Stimulated activated CD4-positive, alpha-beta T cell treated with anti-CD3 and anti-CD28 coated beads, Interleukin-4, amount 100 ng/mL, for 1 hour (primary cell): ENCODE measurements at regions not wholly inside any gene's neighbourhood (a gene's known extent, or its start where the extent isn't known, plus 50 kb on each side); places are given as distances from the start of the nearest gene placed in this dataset.
"Not testable (repeated sequence)": the region's sequence is repeated elsewhere in the genome, so short reads cannot be mapped to it uniquely, and the experiment has no call there.

Source experiments
- DNase-seq: peaks from one replicate; pipeline ENCODE4 v3.0.0-alpha.2; 2020

DNA sequence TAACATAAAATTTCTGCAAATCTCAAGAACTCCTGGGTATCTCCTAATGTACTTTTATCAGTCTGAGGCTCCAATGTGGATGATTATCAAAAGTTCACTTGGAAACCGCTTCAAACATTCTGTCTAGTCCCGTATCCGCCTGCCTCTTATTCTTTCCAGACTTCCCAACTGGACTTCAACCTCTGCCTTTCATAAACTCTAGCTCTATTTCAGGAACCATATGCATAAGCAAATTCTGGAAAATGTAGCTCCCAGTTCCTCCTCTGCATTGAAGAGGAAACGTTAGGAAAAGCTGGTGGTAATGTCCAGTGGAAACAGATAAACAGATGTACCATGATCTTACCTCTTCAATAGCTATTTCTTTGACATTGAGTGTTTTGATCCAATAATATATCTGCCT lies 285.0 kb downstream of the KCNJ2 start:
- no peak for DNase-seq

DNA sequence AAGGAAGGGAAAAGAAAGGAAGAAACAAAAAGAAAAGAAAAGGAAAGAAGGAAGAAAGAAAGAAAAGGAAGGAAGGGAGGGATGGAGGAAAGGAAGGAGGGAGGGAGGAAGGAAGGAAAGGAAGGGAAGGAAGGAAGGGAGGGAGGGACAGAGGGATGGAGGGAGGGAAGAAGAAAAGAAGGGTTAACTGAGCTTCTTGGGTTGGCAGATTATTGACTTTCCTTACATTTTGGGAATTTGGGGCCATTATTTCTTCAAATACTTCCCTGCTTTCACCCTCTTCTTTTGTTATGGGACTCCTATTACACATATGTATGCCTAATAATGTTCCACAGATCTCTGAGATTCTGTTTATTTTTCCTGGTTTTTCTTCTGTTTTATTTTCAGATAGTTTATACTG lies 285.6 kb downstream of the KCNJ2 start:
- no peak for DNase-seq

DNA sequence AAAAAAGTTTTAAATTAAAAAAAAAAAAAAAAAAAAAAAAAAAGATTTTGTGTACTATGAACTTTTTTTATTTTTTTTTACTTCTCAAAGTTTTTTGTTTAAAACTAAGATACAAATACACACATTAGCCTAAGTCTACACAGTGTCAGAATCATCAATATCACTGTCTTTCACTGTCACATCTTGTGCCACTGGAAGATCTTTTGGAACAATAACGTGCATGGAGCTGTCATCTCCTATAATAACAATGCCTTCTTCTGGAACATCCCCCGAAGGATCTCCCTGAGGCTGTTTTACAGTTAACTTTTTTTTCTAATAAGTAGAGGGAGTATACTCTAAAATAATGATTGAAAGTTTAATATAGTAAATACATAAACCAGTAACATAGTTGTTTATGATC lies 295.7 kb downstream of the KCNJ2 start:
- DNase-seq = no peak

DNA sequence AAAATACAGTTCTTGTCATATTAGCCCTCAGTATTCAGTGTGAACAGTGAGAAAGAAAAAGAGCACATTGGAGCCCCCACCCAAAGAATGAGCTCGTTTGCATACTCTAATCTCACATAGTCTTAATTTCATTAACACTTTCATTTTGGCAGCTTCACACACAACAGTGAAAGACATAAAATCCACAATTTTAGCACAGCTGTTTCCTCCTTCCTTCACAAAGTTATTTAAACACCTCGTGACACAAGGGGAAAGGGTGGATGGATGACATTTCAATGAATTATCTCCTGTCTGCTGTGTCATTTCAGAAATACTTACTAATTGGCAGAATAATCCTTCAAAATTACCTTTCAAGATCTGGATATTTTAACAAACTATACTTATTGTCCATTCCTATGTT lies 299.3 kb downstream of the KCNJ2 start:
- DNase-seq = no peak

DNA sequence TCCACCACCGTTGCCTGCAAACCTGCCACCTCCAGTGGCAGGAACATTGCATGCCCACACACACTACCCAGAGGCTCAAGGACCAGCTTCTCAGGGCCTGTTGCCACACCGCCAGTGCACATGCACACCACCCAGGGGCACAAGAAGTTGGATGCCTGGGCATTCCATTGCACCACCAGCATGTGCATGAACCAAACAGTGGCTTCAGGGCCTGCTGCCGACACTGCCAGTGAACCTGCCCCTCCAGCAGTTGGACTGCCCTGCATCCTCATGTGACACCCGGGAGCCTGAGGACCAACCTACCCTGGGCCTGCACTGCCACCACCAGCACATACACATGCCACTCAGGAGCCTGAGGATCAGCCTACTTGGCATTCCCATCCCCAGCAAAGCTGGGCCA lies 303.7 kb downstream of the KCNJ2 start:
- DNase-seq = no peak

DNA sequence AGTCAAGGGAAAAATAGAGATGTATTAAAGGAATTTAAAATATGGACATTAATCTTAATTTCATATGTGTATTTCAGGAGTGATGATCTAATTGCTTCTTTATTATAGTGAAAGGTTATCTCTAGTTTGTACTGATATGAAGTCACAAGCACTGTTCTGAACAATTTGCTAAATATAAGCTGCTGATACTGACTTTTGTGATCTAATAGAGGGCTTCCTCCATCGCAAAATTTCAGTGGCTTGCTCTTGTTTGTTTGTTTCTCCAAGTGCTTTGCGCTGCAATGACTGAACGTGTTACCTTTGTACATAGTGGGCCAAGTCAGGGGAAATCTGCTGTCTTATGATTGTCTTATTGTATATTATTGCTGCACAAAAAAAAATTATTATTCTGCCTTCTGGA lies 307.0 kb downstream of the KCNJ2 start:
- DNase-seq = no peak

DNA sequence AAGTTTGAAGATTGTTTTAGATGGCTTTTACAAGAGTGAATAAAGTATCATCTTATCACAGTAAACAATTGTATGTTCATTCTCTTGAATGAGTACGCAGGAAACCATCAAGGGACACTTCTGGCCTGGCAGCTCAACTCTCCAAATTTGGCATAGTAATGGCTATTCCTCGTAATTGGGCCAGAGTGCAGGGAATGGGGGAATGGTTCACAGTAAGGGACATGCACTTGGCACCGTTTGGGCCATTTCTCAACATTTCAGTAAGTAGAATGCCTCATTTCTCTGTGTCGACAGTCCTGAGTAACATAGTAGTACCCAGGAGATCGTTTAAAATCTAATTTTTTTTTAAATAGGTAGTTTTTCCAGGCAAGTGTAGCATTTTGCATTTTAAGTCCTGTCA lies 309.6 kb downstream of the KCNJ2 start:
- DNase-seq = no peak

DNA sequence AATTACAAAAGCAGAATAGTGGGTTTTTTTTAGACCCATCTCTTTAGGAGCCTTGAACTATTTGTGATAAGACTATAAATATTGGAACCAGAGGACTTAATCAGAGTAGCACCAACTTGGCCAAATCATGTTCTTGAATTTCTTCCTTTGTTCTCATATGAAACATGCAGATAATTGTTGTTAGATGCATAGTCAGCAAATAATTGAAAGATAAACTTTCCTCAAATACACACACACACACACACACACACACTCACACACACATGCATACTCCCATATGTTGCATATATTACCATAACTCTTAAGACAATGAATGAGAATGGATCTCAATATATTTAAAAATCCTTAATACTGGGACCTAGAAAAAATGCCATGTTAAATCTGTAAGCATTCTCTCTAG lies 310.4 kb downstream of the KCNJ2 start:
- DNase-seq = no peak

DNA sequence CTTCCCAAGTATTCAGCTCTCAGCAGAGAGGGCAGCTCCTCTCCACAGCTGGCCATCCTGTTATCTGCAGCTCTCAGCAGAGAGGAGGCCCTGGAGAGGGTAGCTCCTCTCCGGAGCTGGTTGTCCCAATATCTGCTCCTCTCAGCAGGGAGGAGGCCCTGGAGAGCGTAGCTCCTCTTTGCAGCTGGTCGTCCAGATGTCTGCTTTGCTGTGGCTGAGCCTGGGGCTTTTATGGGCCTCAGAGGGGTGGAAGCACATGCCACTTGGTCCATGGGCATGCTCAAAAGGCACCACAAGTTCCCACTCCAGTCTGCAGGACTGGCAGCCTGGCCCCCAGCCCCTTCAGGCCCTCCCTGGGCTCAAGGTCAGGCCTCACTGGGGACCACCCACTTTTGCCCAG lies 314.3 kb downstream of the KCNJ2 start:
- no peak for DNase-seq

DNA sequence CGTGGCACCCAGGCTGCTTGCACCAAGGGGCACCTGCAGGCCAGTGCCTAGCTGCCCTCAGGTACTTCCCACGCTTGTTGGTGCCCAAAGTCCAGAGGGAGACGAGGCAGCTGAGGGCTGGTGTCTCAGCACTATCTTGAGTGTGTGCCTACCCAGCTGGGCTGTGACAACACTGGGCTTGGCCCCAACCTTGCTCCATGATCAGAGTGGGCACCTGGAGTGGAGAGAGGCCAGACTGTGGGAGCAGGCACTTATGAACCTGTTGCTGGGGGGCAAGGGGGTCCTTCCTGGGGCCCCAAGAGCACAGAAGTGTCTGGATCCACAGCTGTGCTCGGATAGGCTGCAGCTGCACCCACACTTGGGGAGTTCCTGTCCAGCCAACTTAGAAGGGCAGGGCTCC lies 314.7 kb downstream of the KCNJ2 start:
- no peak for DNase-seq

DNA sequence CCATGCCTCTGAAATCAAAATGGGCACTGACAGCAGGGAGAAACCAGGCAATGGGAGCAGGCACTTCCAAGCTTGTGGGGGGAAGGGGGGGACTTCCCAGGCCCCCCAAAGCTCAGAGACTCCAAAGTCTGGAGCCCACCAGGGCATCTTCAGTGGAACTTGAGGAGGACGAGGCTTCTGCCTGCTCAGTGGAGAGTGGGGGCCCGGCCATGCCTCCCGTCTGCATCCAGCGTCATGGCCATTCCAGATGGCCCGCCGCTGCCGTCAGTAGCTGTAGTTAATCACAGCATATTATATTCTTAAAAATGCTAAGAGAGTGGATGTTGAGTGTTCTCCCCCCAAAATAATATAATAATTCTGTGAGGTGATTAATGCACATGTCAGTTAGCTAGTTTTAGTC lies 315.2 kb downstream of the KCNJ2 start:
- DNase-seq = no peak

DNA sequence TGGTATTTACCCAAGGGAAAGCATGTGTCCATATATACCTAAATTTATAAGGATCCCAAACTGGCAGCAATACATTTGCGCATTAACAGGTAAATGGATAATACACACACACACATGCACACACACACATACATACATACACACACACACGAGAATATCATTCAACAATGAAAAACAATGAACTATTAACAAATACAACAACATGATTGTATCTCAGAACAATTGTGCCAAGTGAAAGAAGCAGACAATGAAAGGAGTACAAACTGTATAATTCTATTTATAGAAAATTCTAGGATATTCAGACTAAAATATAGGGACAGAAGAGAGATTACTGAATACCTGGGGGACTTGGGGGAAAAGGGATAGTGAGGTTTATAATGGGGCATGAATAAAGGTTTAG lies 323.0 kb downstream of the KCNJ2 start:
- no peak for DNase-seq

DNA sequence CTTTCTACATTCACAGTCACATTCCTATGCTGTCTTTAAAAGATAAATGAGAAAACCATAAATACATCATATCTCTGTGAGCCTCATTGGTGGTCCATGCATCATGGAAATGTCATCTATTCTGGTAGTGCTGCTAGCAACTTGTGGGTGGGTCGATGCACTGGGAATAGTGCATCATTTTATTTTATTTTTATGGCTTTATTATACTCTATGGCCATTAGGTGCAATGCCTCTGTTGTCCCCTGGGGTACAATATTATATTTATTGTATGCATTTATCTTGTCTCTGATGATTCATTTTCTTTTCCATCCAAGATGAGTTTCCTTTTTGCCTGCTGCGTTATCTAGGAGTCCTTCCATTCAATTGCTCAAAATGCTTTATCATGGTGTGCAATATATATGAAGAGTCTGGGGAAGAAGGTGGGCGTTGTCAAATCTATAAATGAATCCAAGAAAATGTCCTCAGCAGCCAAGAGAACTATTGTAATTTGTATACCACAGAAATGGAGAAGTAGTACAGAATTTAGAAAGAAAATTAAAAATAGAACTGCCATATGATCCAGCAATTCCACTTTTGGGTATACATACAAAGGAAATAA lies 324.0 kb downstream of the KCNJ2 start:
- DNase-seq = no peak

DNA sequence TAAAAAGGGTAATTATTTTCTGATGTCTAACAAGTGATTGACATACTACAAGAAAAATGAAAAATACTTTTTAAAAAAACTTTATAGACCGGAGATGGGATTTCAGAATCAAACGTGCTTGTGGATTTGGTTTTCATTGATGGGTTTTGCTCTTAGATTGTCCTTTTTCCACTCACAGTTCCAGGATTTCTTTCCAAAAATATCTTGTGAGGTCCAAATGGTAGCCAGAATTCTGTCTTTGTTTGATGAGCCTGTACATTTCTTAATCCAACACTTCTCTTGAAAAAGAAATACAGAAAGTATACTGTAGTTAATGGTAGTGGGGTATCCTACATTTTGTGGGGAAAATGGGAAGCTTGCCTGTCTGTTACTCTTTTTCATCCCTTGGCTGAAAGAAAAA lies 329.3 kb downstream of the KCNJ2 start:
- no peak for DNase-seq

DNA sequence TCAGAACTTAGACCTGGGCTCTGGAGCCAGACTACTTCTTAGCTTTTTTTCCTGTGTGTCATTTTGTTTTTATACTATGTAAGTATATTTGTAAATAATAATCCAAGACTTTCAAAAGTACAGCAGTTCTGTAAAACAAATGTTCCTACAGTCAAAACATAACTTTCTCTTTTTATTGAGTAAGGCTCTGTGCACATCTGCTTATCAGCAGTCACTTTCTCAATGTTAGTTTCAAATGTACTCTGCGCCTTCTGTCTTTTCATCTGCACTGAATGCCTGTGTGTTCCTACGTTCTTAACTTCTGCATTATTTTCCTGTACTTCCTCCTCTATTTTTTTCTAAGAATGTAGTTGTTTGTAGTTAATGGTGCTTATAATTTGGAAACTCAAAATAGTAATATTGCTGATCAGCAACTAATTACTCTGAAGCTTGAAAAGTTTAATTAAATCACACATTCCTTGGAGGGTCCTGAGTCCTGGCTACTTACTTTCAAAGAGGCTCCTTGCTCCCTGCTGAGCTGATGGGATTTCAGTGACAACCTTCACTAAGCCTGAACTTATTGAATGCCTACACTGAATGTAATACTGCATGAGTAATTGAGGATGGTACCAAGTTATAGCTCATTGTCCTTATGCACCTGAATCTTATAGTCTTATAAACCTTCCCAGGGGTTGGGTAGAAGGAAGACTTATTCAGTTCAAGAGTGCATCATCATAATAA lies 329.9 kb downstream of the KCNJ2 start:
- no peak for DNase-seq

DNA sequence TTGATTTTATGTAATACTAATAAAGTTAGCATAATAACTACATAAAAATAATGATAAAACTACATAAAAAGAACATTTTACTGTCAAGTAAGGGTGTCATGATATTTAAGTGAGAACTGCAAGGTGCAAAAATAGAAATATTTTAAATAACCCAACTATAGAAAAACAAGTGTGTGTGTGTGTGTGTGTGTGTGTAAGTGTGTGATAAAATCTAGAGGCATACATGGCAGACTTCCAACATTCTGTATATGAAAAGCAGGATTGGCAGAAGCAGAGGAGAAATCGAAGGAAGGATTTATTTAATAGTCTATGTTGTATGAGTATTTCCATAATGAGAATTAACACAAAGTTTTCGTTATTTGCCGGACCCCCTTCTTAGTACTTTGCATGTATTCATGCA lies 334.1 kb downstream of the KCNJ2 start:
- no peak for DNase-seq

DNA sequence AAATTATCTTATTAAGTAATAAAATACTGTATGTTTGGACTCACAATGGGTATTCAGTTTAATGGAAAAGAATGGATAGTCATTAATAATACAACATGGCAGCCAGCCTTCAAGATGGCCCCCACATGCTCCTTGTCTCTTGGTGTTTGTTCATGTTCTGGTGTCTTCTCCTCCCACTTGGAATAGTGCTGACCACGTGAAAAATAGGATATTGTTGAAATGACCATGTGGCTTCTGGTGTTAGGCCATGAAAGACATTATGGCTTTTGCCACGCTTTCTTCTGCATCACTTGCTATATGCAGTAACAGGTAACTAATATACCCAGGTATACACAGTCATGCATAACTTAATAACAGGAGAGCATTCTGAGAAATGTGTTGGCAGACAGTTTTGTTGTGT lies 341.0 kb downstream of the KCNJ2 start:
- DNase-seq = no peak

DNA sequence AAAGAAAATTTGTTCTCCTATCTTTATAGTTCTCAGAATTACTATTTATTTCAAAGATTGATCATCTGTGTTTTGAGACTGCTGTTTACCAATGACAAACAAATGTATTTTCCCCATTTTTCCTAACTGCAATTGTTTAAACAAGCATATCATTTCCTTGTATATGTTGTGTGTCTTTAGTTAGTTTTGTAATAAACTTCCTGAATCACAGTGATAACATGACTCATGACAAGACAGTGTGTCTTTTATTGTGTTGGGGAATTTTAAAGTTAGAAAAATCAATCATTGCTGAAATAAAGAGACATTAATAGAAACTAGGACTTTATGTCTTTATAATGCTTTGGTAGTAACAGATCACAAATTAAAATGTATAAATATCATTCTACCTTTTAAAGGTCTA lies 348.5 kb downstream of the KCNJ2 start:
- no peak for DNase-seq

DNA sequence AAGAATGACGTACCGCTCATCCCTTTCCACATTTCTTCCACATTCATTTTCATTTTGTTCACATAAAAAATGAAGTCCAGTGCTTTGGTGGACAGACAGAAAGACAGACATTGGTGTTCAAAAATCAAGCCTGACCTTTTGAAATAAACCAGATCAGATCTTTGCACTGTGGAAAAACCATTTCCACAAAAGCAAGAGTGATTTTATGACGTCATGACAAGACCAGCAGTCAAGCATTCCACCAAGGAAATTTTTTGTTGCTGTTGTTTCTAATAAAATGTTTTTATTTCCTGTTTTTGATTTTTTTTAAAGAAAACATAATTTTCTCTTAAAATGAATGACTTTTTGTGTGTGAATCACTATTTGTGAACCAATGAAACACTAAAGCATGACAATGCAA lies 350.0 kb downstream of the KCNJ2 start:
- no peak for DNase-seq

DNA sequence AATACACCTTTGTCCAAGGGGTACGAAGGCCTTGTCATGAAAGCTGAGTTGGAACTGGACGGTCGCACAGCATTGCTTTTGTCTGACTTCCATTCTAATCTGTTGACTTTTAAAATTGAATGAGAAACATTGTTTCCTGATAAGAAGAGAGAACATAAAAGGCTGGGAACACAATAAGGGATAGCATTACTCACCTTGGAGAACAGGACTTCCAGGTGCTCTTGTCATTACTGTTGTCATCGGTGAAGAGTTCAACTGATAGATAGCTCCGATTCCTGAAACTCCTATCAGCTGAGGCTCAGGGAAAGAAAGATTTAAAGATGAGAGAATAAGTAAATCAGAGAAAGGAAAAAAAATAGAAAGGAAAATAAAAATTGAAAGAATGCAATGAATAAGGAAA lies 351.1 kb downstream of the KCNJ2 start:
- no peak for DNase-seq

DNA sequence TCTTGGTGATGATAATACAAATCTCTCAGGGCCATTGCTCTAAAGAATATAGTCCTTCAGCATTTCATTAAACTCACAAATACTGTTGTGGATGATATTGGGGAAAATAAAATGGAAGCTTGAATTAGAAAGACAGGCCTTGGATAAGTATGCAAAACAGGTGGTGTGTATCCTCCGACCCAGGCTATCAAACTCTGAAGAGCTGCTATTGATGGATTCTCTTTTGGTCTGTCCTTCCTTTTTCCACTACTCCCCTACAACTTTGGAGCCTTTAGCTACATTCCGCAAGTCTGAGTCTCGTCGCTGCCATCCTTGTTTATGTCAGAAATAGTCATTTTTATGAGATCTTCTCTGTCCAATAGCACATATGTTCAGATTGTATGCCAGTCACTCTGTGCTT lies 351.6 kb downstream of the KCNJ2 start:
- DNase-seq = no peak

DNA sequence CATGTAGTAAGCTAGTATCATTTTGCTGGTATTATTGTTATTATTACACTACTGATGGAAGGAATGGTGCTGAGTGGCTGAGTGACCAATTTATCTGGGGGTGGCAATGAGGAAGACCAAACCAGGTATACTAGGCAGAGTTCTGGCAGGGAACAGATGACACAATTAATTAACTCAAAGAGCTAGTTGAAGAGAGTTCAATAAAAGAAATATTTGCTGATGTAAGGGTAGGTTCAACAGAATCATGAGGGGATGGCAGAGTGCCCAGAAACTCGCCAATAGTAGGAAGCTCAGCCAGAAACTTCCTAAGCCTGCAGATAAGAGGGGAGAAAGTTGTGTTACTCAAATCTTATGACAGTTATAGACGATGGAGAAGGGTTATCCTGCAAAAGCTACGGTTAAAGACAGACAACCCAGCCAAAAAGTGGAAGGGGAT lies 352.5 kb downstream of the KCNJ2 start:
- no peak for DNase-seq

DNA sequence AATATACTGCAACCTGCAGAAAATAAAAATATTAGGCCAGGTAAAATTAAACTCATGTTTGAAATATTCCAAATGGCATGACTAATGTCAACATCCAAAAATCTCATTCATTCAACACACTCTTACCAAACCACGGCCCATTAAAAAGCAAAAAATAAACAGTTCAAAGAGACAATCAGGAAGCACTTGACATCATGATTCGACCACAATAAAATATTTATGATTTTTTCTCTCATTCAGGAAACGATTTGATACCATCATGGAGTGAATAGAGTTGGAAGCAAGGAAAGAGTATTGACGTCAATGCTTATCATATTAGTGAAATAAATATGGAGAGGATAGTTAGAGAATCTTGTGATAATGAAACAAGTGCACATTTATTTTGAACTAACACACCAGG lies 354.1 kb downstream of the KCNJ2 start:
- DNase-seq = no peak

DNA sequence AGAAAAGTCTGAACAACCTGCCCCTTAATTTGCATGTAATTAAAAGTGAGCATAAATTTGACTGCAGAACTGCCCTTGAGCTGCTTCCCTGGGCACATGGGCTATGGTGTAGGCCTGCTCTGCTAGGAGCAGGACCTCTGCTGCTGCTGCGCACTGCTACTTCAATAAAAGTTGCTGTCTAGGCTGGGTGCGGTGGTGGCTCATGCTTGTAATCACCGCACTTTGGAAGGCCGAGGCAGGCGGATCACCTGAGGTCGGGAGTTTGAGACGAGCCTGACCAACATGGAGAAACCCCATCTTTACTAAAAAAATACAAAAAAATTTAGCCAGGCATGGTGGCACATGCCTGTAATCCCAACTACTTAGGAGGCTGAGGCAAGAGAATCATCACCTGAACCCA lies 355.7 kb downstream of the KCNJ2 start:
- not testable (repeated sequence) for DNase-seq

DNA sequence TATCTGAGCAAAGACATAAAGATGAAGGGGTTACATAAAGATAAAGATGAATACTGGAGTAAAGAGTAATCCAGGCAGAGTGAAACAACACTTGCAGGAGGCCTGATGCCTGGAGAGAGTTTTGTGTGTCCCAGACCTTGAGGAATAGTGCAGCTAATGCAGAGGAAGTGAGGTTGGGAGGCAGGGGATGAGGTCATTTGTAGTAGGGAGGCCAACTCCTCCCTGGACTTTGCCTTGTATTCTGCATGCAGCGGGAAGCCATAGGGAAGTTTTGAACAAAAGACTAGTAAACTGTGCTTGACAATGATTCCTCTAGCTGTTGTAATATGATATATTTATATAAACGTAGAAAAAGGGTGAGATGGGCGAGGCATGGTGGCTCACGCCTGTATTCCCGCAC lies 356.6 kb downstream of the KCNJ2 start:
- DNase-seq = no peak
